ENCODE measurements at regions not wholly inside any gene's neighbourhood (a gene's known extent, or its start where the extent isn't known, plus 50 kb on each side); places are given as distances from the start of the nearest gene placed in this dataset.

GRCh38 chrX:9087271-9088040, 53.5 kb upstream of the FAM9B start:
- DNase-seq = no peak

- DNase-seq = no peak
Measured at GRCh38 chrX:9088896-9089295, 55.0 kb upstream of the FAM9B start.

DNA sequence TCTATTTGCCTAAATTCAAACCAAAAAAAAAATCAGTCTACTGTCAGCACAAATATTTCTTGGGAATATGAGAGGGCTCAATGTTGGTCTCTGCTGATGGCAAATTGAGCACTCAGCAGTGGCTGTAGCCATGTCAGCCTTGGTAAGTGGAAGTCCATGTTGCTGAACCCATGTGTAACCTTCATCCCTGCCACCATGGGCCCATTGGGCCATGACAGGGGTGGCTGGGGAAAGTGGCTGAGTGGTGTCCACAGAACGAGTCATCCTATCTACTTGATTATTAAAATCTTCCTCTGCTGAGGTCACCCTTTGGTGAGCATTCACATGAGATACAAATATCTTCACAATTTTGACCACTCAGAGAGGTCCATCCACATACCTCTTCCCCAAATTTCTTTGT, 56.8 kb upstream of the FAM9B start:
- no peak for DNase-seq

- no peak for DNase-seq
Measured at GRCh38 chrX:9091258-9091657, 57.3 kb upstream of the FAM9B start.

DNA sequence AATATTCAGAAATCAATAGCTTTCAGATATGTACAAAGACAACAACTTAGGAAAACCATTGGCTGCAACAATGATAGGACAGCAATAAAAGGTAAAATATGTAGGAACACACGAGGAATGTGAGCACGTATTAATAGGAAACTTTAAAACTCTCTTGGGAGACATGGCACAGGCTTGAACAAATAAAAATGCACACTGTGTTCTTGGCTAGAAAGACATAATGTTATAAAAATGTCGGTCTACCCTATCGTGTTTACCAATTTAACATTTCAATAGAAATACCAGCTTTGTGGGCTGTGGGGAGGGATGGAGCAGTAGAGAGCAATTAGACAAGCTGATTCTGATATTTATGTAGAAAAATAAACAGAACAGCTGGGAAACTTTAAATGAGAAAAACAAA, 69.0 kb upstream of the FAM9B start:
- no peak for DNase-seq

DNA sequence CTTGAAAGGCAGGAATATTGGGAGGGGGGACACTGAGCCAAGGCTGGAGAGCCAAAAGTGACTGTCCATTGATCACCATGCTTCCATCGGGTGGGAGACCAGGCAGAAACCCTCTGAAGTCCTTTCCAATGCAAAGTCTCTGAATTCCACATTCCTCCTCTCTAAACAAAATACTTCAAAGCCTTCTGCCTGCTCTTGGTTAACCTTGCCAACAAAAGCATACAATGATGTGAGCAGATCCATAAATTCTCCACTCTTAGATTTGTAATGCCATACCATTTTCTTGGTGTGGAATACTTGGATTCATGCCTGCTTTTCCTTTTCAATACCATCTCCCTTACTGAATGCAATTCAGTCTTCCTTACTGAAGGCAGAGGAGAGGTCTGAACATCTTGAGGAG, 74.1 kb upstream of the FAM9B start:
- no peak for DNase-seq

DNA sequence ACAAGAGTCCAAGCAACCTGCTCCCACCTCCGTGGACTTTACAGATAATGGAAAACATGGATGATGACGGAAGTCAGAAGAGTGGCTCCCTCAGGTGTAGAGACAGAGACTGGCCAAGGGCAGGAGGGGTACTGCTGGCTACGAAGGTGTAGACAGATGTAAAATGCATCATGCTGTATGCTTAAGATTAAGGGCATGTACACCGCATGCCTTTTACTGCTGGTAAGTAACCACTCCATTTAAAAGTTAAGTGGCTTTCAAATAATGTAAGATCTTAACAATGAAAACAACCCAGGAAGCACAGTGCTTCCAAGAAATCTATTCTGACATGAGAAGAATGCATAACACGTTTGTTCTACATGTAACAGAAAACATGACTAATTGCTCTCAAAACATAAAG, 76.9 kb upstream of the FAM9B start:
- DNase-seq = no peak

- no peak for DNase-seq
Measured at GRCh38 chrX:9114245-9114644, 80.3 kb upstream of the FAM9B start.

DNA sequence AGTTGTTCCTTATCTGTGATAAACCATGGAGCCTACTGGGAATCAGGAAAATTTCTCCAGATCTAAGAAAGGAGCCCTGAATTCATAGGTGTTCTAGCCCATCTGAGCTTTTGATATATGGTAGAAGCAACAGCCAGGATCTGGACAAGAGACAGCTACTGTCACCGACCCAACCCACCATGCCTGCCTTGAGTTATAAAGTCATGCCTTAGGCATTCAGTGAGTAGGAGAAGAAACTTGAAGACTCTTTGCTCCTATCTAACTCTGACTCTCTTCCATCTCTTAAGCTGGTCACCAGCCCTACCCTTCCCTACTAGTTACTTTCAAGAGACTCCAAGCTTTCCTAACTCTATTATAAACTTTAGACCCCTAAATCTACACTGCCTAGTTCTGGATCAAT, 83.9 kb upstream of the FAM9B start:
- no peak for DNase-seq

DNA sequence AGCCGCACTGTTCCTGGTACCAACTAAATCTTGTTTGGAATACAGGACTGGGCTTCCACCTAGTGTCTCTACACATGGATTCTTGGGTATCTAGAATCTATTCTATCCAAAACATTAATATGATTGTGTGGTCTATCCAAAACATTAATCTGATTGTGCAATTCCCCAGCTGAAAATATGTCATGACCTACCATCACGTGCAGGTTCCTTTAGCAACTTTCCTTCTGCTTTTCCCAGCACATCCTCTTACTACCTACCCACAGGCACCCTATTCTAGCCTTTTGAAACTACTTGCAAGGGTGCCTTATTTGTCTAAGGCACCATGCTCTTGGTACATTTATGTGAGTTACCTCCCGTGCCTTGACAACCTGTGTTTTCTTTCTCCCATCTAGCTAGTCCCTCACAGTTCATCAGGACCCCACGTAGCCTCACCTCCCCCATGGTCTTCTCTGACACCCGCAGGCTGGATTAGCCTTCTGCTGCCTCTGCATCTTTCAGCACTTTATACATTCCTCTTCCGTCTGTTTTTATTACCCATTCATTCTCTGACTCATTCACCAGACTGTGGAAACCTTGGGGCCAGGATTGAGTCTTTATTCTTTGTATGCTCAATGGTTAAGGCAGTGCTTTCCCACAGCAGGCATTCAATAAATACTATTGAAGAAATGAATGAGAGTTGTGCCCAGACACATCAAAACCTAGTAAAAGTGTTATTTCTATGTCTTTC, 88.8 kb upstream of the FAM9B start:
- no peak for DNase-seq

- DNase-seq = no peak
Measured at GRCh38 chrX:9127986-9128385, 94.1 kb upstream of the FAM9B start.

- no peak for DNase-seq
Measured at GRCh38 chrX:9130031-9130430, 96.1 kb upstream of the FAM9B start.

GRCh38 chrX:9131066-9131465, 97.1 kb upstream of the FAM9B start:
- DNase-seq = no peak

DNA sequence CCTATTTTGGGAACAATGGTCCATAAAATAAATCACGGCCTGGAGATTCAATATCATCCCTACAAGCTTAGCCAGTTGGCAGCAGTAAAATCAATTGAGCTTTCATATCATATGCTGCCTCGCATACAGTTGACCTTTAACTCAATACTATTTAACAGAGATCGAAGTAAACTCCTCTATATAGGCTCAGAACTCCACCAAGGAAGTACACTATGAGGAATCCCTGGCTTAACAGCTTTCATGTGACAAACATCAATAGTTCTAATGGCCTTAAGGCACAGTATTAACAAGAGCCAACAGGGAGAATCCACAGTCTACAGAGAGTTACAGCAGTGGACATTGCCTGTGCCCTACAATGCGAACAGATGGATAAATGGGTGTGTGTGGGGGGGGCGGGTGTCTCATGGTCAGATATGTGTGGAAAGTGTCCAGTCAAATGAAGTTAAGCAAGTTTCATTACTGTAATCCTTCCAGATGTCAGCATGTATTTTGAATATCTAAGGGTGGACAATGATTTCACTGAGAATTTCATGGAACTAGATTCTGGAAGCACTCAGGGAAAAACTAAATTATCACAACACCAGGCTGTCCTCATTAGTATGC, 98.2 kb upstream of the FAM9B start:
- DNase-seq = no peak

DNA sequence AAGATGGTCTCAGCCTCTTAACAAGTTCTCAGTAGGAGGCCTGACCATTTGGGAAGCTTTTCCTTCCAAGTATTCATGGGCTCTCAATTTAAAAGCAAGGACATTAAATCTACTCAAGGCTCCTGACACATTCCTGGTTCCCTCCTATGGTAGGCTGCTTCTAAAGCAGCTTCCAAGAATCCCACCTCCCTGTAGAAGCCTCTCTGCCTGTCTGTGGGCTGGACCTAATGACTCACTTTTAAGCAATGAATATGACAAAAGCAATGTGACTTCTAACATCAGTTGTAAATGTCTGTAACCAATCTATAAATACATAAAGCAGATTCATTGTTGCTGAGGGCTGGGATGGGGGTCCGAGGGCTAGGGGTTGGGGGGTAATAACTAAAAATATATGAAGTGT, 99.5 kb upstream of the FAM9B start:
- DNase-seq = no peak

DNA sequence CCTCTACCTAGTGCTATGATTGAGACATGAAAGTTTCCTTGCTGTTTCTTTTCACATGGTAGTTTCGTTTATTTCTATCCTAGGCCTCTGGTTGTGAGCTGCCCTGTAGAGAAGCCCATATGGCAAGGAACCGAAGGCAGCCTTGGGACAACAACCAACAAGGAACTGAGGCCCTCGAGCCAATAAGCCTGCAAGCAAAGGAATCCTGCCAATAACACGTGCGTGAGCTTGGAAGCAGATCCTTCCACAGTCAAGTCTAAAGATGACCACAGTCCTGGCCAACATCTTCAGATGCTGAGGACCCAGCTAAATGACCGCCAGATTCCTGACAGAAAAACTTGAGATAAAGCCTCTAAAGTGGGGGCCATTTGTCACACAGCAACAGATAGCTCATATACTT, 100.4 kb upstream of the FAM9B start:
- no peak for DNase-seq

DNA sequence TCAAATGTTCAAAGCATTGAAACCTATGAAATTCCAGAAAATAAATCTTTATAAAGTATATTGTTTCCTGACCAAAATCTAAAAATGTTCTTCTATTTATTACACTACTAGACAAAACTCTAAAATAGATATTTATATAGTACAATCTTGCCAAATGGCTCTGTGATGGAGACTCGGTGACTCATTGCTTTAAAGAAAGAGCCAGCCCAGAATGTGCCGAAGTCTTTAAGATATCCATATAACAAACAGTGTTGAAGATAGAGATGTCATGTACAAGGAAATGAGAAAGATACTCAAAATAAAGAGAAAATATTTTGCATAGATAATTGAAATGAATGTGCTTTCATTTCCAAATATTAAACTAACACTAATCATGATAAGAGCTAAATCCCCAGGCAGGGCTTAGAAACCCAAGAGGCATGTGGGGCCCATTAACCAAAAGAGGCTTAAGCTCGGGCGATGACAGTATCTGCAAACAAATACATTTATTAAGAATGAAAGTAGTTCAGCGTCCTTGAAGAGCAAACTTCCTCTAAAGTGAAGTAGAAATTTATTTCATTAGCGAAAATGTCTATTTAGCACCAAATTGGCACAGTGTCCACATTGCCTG, 102.1 kb upstream of the FAM9B start:
- no peak for DNase-seq

GRCh38 chrX:9137152-9137551, 103.2 kb upstream of the FAM9B start:
- DNase-seq = no peak

DNA sequence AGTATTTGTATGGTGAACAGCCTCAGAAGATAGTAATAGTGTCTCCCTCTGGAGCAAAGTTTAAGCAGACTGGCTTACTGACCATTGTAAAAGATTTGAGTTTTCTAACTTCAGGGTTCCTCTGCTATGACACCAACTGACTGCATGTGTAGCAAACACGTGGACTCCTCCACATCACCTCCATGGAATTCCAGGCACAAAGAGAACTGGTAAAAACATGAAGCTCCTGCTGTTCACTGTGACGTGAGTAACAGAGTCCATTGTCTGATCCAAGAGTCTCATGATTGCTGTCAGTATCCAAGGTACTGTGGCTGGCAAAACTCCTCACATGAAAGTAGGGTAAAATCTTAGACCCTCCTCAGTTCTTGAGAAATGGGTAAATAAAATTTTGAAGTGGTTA, 107.6 kb upstream of the FAM9B start:
- no peak for DNase-seq

DNA sequence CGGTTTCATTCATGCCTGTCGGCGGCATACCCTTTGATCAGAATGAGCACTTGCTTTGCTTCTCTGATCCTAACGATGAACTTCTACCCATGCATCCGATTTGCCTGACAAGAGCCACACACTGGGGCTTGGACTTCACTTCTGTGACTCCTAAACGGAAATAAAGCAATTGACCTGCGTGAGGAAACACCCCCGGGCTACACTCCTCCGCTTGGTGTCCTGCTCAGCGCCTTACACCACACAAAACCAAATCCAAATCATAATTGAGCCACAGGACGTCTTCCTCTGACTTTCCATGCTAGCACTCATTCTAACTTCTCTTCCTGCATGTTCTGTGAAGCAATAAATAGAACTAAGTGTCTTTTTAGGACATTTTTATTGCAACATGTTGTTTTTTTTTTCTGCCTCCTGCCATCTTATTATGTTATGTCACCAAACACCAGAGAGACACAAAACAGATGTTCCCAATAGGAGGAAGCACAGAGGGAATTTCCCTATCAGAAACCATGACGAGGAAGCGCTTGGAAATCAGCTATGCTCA, 110.8 kb upstream of the FAM9B start:
- DNase-seq = no peak

DNA sequence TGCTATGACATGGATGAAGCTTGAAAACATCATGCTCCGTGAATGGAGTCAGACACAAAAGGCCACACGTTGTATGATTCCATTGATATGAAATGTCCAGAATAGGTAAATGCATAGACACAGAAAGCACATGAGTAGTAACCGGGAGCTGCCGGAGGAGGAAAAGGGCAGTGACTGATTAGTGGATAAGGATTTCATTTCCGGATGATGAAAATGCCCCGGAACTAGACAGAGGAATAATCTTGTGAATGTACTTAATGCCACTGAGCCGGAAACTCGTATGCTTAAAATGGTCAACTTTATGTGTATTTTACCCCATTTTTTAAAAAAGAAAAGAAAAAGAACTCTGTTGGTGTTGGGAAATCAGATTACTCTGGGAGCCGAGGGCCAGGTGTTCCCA, 112.7 kb upstream of the FAM9B start:
- no peak for DNase-seq

DNA sequence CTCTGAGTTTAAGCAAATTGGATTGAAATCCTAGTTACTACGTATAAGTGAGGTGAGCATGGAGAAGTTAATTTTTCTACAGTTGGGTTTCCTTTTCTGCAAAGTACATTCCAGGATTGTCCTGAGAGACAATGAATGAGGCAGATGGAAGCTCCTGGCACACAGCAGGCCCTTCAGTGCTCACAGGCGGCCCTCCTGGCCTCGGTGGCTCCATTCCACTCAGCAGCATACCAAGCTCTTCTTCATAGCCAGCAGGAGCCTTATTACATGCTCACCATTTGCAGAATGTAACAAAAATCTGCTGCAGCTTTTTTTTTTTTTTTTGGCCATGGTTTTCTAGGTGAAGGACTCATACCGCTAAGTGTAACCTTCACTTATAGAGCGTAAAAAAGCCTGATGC, 113.2 kb upstream of the FAM9B start:
- no peak for DNase-seq

GRCh38 chrX:9147726-9148125, 113.8 kb upstream of the FAM9B start:
- no peak for DNase-seq
